ENCODE measurements at regions not wholly inside any gene's neighbourhood (a gene's known extent, or its start where the extent isn't known, plus 50 kb on each side); places are given as distances from the start of the nearest gene placed in this dataset.

- no peak for TF ChIP-seq EZH2 (IDR thresholded peaks at IDR 0.05; ENCODE audit: low read depth, unreplicated experiment)
- TF ChIP-seq POLR2AphosphoS5 (IDR thresholded peaks at IDR 0.05; ENCODE audit: low read depth): no peak
- no peak for TF ChIP-seq CTCF (conservative IDR thresholded peaks at IDR 0.05; ENCODE audit: low read depth in 2 of 2)
- TF ChIP-seq JUNB (IDR thresholded peaks at IDR 0.05; ENCODE audit: unreplicated experiment): no peak
- no peak for TF ChIP-seq REST (IDR thresholded peaks at IDR 0.05; ENCODE audit: unreplicated experiment)
- no peak for TF ChIP-seq EZH2phosphoT487 (IDR thresholded peaks at IDR 0.05; ENCODE audit: unreplicated experiment)
- TF ChIP-seq CREB1 (CRISPR knock-in tag; IDR thresholded peaks at IDR 0.05; ENCODE audit: low read depth): no peak
- TF ChIP-seq STAT1 (IDR thresholded peaks at IDR 0.05; ENCODE audit: unreplicated experiment): no peak
- no peak for TF ChIP-seq ZNF462 (CRISPR knock-in tag; IDR thresholded peaks at IDR 0.05)
- TF ChIP-seq NANOG (IDR thresholded peaks at IDR 0.05; ENCODE audit: borderline replicate concordance): no peak
These were observed 333.0 kb upstream of the CNTNAP5 start for GRCh38 chr2:123692121-123692520.

All from GM23338 (cell line).